ENCODE measurements at regions not wholly inside any gene's neighbourhood (a gene's known extent, or its start where the extent isn't known, plus 50 kb on each side); places are given as distances from the start of the nearest gene placed in this dataset.

- no peak overlapping the region for H3K4me3 Mint-ChIP-seq
Observed at GRCh38 chr2:208937521-208937920, 486.3 kb upstream of the MAP2 start.

GRCh38 chr2:208939852-208940251 is 484.0 kb upstream of the MAP2 start:
- Mint-ChIP-seq H3K9me3 (no peaks in the 10 kb centered on the region), H3K4me1 (ENCODE audit: low read depth) (no peaks in the 10 kb centered on the region), H3K36me3 (ENCODE audit: low read depth) (no peaks in the 10 kb centered on the region), H3K27ac (no peak overlapping the region), H3K4me3 (no peak overlapping the region), H3K27me3 (ENCODE audit: low read depth) (no peaks in the 10 kb centered on the region)

More at GRCh38 chr2:208937521-208937920, 486.3 kb upstream of the MAP2 start:
- H3K27me3 Mint-ChIP-seq (ENCODE audit: low read depth), result no peaks in the 10 kb centered on the region
- H3K27ac Mint-ChIP-seq, result no peak overlapping the region
- H3K4me1 Mint-ChIP-seq (ENCODE audit: low read depth), result no peaks in the 10 kb centered on the region
- no peaks in the 10 kb centered on the region for H3K36me3 Mint-ChIP-seq (ENCODE audit: low read depth)
- H3K9me3 Mint-ChIP-seq, result no peaks in the 10 kb centered on the region

GRCh38 chr2:208945719-208946256 is 478.1 kb upstream of the MAP2 start:
- no peak overlapping the region for H3K27ac Mint-ChIP-seq
- no peak overlapping the region for H3K4me3 Mint-ChIP-seq
- no peaks in the 10 kb centered on the region for H3K36me3 Mint-ChIP-seq (ENCODE audit: low read depth)
- H3K9me3 Mint-ChIP-seq, result no peaks in the 10 kb centered on the region
- H3K27me3 Mint-ChIP-seq (ENCODE audit: low read depth), result no peaks in the 10 kb centered on the region
- H3K4me1 Mint-ChIP-seq (ENCODE audit: low read depth), result no peaks in the 10 kb centered on the region

GRCh38 chr2:208948073-208948472 is 475.8 kb upstream of the MAP2 start:
- Mint-ChIP-seq H3K27ac (no peak overlapping the region), H3K9me3 (no peaks in the 10 kb centered on the region), H3K4me3 (no peak overlapping the region), H3K4me1 (ENCODE audit: low read depth) (no peaks in the 10 kb centered on the region), H3K27me3 (ENCODE audit: low read depth) (no peaks in the 10 kb centered on the region), H3K36me3 (ENCODE audit: low read depth) (no peaks in the 10 kb centered on the region)

GRCh38 chr2:208970070-208970469 is 453.8 kb upstream of the MAP2 start:
- no peaks in the 10 kb centered on the region for H3K27me3 Mint-ChIP-seq (ENCODE audit: low read depth)
- no peak overlapping the region for H3K27ac Mint-ChIP-seq
- no peaks in the 10 kb centered on the region for H3K36me3 Mint-ChIP-seq (ENCODE audit: low read depth)
- H3K9me3 Mint-ChIP-seq, result peaks cover 4% of the 10 kb centered on the region
- H3K4me3 Mint-ChIP-seq, result no peak overlapping the region
- no peaks in the 10 kb centered on the region for H3K4me1 Mint-ChIP-seq (ENCODE audit: low read depth)

- Mint-ChIP-seq H3K27me3 (ENCODE audit: low read depth) (no peaks in the 10 kb centered on the region), H3K36me3 (ENCODE audit: low read depth) (no peaks in the 10 kb centered on the region), H3K27ac (no peak overlapping the region), H3K4me1 (ENCODE audit: low read depth) (no peaks in the 10 kb centered on the region), H3K4me3 (no peak overlapping the region), H3K9me3 (no peaks in the 10 kb centered on the region)
Observed at GRCh38 chr2:208977582-208977981, 446.3 kb upstream of the MAP2 start.

- no peaks in the 10 kb centered on the region for H3K4me1 Mint-ChIP-seq (ENCODE audit: low read depth)
Observed at GRCh38 chr2:208978946-208979345, 444.9 kb upstream of the MAP2 start.

GRCh38 chr2:208980321-208980720 is 443.5 kb upstream of the MAP2 start:
- Mint-ChIP-seq H3K4me1 (ENCODE audit: low read depth) (no peaks in the 10 kb centered on the region), H3K27me3 (ENCODE audit: low read depth) (no peaks in the 10 kb centered on the region), H3K9me3 (no peaks in the 10 kb centered on the region), H3K27ac (no peak overlapping the region), H3K36me3 (ENCODE audit: low read depth) (no peaks in the 10 kb centered on the region), H3K4me3 (no peak overlapping the region)

More at GRCh38 chr2:208978946-208979345, 444.9 kb upstream of the MAP2 start:
- no peak overlapping the region for H3K27ac Mint-ChIP-seq
- no peaks in the 10 kb centered on the region for H3K36me3 Mint-ChIP-seq (ENCODE audit: low read depth)
- no peaks in the 10 kb centered on the region for H3K27me3 Mint-ChIP-seq (ENCODE audit: low read depth)
- no peaks in the 10 kb centered on the region for H3K9me3 Mint-ChIP-seq
- no peak overlapping the region for H3K4me3 Mint-ChIP-seq

GRCh38 chr2:208982831-208983230 is 441.0 kb upstream of the MAP2 start:
- Mint-ChIP-seq H3K27me3 (ENCODE audit: low read depth) (no peaks in the 10 kb centered on the region), H3K27ac (no peak overlapping the region), H3K9me3 (no peaks in the 10 kb centered on the region), H3K4me1 (ENCODE audit: low read depth) (no peaks in the 10 kb centered on the region), H3K36me3 (ENCODE audit: low read depth) (no peaks in the 10 kb centered on the region), H3K4me3 (no peak overlapping the region)

- H3K27ac Mint-ChIP-seq, result no peak overlapping the region
- no peaks in the 10 kb centered on the region for H3K9me3 Mint-ChIP-seq
- H3K27me3 Mint-ChIP-seq (ENCODE audit: low read depth), result no peaks in the 10 kb centered on the region
- no peak overlapping the region for H3K4me3 Mint-ChIP-seq
- no peaks in the 10 kb centered on the region for H3K4me1 Mint-ChIP-seq (ENCODE audit: low read depth)
- H3K36me3 Mint-ChIP-seq (ENCODE audit: low read depth), result no peaks in the 10 kb centered on the region
Observed at GRCh38 chr2:208983486-208983885, 440.4 kb upstream of the MAP2 start.

- no peak overlapping the region for H3K27ac Mint-ChIP-seq
- no peaks in the 10 kb centered on the region for H3K4me1 Mint-ChIP-seq (ENCODE audit: low read depth)
- H3K27me3 Mint-ChIP-seq (ENCODE audit: low read depth), result no peaks in the 10 kb centered on the region
- H3K4me3 Mint-ChIP-seq, result no peak overlapping the region
- H3K9me3 Mint-ChIP-seq, result no peaks in the 10 kb centered on the region
- H3K36me3 Mint-ChIP-seq (ENCODE audit: low read depth), result no peaks in the 10 kb centered on the region
Observed at GRCh38 chr2:208984376-208985090, 439.3 kb upstream of the MAP2 start.

- no peaks in the 10 kb centered on the region for H3K4me1 Mint-ChIP-seq (ENCODE audit: low read depth)
- H3K36me3 Mint-ChIP-seq (ENCODE audit: low read depth), result no peaks in the 10 kb centered on the region
- no peak overlapping the region for H3K27ac Mint-ChIP-seq
- no peak overlapping the region for H3K4me3 Mint-ChIP-seq
- no peaks in the 10 kb centered on the region for H3K9me3 Mint-ChIP-seq
- no peaks in the 10 kb centered on the region for H3K27me3 Mint-ChIP-seq (ENCODE audit: low read depth)
Observed at GRCh38 chr2:208985644-208986043, 438.2 kb upstream of the MAP2 start.

- Mint-ChIP-seq H3K4me3 (no peak overlapping the region), H3K27ac (no peak overlapping the region), H3K9me3 (no peaks in the 10 kb centered on the region)
Observed at GRCh38 chr2:208990716-208991115, 433.1 kb upstream of the MAP2 start.

GRCh38 chr2:208999911-209000310 is 423.9 kb upstream of the MAP2 start:
- no peaks in the 10 kb centered on the region for H3K36me3 Mint-ChIP-seq (ENCODE audit: low read depth)
- no peaks in the 10 kb centered on the region for H3K27me3 Mint-ChIP-seq (ENCODE audit: low read depth)
- no peaks in the 10 kb centered on the region for H3K4me1 Mint-ChIP-seq (ENCODE audit: low read depth)
- H3K9me3 Mint-ChIP-seq, result peaks cover 9% of the 10 kb centered on the region
- H3K4me3 Mint-ChIP-seq, result no peak overlapping the region
- H3K27ac Mint-ChIP-seq, result no peak overlapping the region

More at GRCh38 chr2:208990716-208991115, 433.1 kb upstream of the MAP2 start:
- H3K36me3 Mint-ChIP-seq (ENCODE audit: low read depth), result no peaks in the 10 kb centered on the region
- no peaks in the 10 kb centered on the region for H3K4me1 Mint-ChIP-seq (ENCODE audit: low read depth)
- H3K27me3 Mint-ChIP-seq (ENCODE audit: low read depth), result no peaks in the 10 kb centered on the region

GRCh38 chr2:209002054-209002453 is 421.8 kb upstream of the MAP2 start:
- H3K4me1 Mint-ChIP-seq (ENCODE audit: low read depth), result no peaks in the 10 kb centered on the region
- no peak overlapping the region for H3K27ac Mint-ChIP-seq
- peaks cover 20% of the 10 kb centered on the region for H3K9me3 Mint-ChIP-seq
- H3K27me3 Mint-ChIP-seq (ENCODE audit: low read depth), result no peaks in the 10 kb centered on the region
- no peaks in the 10 kb centered on the region for H3K36me3 Mint-ChIP-seq (ENCODE audit: low read depth)
- H3K4me3 Mint-ChIP-seq, result no peak overlapping the region
